Hematopoietic multipotent progenitor cell treated with erythropoietin and hydrocortisone succinate and interleukin-3 and kit ligand, for 8 days (in vitro differentiated cells): ENCODE measurements at regions not wholly inside any gene's neighbourhood (a gene's known extent, or its start where the extent isn't known, plus 50 kb on each side); places are given as distances from the start of the nearest gene placed in this dataset.

Experiments used
- DNase-seq: peaks from one replicate; pipeline ENCODE4 v3.0.0-alpha.2; 2015

DNA sequence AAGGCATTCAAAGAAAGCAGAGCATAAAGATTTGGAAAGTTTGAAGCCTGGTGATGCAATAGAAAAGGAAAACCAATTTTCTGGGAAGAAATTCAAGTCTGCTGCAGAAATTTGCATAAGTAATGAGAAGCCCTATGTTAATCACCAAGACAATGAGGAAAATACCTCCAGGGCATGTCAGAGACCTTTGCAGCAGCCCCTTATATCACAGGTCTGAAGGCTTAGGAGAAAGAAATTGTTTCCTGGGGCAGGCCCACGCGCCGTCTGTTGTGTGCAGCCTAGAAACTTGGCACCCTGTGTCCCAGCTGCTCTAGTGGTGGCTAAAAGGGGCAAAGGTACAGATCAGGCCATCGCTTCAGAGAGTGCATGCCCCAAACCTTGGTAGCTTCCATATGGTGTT, 495.3 kb upstream of the CDH6 start:
- DNase-seq, result no peak

DNA sequence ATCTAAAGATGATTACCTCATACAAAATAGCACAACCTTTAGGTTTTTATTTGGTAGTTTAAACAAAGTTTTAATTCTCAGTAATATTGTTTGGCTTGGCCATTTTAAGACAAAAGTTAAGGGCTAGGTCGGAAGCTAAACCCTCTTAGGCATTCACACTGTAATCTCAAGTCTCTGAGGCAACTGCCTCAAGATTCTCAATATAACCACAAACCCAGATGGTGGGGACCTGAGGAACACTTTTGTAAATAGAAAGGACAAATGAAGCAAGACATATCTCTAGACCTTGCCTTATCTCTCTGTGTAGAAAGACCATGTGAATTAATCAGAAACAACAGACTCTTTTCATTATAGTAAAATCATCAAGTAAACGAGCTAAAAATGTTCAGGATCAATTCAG, 500.2 kb upstream of the CDH6 start:
- DNase-seq, result no peak

DNA sequence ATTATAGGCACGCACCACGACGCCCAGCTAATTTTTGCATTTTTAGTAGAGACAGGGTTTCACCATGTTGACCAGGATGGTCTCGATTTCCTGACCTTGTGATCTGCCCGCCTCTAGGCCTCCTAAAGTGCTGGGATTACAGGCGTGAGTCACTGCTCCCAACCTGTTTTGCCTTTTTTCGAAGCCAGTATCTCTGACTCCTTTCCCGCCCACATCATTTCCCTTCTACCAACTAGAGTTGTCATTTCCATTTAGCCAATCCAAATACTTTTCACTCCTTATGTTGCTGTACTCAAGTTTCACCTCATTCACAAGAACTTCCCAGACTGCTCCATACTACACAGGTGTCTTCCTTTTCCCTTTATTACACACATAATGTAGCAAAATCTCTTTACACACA, 502.6 kb upstream of the CDH6 start:
- DNase-seq, result no peak

DNA sequence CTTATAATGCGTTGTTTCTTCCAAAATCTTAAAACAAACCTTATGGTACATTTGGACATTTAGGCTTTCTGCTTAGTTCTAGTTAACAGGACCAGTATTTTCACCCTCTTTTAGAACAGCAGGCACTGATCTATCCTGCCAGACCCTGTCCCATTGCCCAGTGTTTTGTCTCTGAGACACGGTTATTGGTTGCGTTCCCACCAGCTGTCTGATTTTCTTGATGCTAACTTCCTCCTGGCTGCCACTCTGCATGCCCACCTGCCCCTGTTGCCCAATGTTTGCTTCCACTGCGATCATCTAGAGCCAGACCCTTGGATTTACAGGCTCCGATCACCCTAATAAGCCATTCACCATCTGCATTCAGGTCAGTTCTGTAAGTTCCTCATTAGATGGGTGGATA, 506.0 kb upstream of the CDH6 start:
- DNase-seq, result no peak

DNA sequence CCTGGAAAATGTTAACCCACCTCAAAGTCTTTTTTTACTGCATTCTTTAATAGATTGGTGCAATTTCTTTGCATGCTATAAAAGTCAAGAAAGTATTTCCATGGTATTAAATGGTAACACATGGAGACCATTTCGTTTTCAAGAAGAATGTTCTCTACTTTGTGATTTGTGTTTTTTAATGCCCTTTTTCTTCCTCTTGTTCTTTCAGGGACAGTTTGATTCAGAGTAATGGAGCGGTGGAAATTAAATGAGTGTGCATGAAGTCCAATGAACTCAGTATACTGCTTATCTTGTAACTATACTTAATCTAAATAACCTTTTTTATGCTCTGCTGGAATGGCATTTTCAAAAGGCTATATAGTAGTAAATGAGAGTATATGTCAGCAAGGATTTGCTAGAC, 507.0 kb upstream of the CDH6 start:
- DNase-seq, result no peak

DNA sequence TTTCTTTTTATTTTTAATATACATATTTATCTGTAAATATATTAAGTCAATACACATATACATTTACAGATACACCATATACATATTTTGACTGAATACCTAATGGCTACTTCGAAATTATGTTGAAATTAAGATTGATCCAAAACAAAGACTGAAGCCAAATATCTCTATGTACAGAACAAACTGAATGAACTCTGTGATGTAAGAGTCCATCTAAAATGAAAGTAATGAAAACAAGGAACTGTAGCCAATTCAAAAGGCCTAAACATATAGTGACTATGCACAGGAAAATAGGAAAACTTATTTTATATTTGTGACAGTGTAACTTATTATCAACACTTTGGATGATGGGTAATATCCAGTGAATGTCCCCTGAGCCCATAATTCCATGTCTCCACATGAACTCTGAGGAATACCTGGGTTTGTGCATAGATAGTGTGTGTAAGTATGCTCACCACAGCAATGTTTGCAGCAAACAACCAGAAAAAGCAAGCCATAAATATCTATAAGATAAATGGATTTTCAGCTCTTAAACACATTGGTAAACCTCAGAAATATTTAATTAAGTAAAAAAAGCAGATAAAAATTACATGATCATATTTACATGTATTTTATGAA, 517.2 kb upstream of the CDH6 start:
- no peak for DNase-seq

DNA sequence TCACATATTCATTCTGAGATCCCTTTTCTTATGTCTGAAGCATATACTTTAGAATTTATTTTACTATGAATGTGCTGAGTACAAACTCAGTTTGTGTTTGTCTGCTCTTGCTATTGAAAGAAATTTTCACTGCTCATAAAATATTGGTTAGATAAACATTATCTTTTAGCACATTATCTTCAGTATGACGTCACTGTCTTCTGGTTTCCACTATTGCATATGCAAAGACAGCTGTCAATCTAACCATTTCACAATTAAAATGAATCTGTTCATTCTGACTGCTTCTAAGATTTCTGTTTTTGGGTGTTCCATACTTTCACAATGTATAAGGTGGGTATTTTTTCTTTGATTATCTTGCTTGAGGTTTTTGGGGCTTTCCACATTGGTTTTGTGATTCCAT, 526.2 kb upstream of the CDH6 start:
- no peak for DNase-seq

DNA sequence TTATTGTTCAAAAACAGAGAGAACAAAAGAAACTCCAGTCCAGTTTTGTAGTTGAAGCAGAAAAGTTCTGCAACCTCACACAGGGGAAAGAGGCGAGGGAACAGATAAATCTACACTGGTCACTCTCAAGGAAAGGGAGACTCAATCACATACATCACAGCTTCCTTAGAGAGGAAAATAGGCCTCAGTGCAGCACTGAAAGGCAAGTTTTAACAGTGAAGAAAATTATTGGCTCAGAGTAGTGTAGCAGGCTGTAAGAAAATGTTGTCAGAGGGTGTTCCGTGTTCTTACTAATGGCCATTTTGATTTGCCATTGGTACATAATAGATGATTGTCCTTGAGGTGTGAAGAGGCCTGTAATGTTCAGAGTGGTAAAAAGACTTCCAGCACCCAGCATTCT, 530.0 kb upstream of the CDH6 start:
- DNase-seq, result no peak

DNA sequence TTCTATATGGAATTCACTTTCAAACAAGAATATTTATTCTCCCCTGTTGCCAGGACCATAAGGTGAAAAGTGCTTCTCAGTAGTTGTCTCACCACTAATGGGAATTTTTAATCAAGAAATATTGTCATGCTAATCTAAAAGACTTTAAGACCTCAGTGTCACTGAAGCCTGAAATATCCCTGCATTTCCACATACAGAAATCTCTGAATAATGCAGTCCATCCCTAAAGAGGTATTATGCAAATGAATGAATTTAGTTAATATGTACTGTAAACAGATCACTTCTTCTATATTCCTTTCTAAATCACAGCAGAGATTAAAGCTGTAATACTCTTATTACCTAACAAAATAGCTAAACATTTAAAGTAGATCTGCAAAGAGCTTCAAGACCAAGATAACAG, 531.1 kb upstream of the CDH6 start:
- DNase-seq, result no peak

DNA sequence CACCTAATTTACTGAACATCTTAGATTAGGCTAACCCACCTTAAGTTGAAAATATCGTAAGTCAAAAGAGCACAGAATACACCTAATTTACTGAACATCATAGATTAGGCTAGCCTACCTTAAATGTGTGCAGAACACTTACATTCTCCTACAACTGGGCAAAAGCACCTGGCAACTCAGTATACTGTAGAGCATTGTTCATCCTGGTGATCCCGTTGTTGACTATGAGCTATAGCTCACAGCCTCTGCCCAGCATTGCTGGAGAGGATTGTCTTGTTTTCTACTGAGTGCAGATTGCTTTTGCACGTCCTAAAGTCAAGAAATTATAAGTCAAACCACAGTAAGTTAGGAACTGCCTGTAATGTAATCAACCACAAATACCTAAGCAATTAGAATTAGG, 531.8 kb upstream of the CDH6 start:
- DNase-seq, result no peak

DNA sequence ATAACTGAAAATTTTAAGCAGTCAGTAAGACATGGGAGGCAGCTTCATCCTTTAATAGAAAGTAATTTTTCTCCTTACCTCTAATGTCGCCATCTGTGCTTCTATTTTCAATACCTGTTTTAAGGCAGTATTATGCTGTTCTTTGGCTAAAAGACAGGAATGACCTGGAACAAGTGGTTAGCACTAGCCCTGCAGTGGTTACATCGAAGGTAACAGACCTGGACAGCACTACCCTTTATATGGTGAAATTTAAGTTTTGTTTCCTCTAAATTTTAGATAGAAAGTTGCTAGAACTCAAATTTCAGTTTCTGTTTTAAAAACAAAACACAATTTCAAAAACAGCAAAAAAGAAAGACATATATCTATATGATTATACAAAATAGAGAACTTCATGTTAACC, 534.1 kb upstream of the CDH6 start:
- DNase-seq, result no peak

DNA sequence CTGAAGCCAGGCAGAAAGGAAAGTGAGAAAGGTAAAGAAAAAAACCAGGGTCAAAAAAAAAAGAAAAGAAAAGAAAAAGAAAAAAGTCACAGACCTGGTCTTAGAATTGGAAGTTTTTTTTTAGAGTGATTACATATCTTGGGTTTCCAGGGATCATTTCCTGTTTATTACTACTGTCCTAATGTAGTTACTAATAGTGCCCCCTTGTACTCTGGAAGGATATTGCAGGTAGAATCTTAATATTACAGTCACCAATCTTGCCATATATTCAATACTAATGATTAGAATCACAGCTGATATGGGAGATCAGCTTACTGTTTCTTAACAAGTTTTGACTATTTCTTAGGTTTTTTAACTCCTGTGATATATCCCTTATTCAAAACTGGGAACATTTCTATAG, 543.2 kb upstream of the CDH6 start:
- DNase-seq, result no peak

DNA sequence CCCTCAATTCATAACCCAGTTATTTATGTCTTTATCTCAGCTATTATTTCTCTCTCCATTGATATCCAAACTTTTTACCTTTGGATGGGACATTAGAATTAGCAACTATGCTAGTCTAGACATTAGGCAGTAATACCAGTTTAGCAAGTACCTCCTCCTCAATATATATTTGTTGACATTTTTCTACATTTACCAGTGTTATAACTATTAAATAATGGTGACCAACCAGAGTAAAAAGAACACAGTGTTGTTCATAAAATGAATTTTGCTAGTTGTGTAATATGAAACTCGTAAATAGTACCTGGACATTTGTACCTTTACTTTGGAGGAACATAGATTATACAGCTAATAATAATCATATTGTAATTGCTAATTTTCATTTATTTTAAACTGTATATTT, 554.6 kb upstream of the CDH6 start:
- no peak for DNase-seq

DNA sequence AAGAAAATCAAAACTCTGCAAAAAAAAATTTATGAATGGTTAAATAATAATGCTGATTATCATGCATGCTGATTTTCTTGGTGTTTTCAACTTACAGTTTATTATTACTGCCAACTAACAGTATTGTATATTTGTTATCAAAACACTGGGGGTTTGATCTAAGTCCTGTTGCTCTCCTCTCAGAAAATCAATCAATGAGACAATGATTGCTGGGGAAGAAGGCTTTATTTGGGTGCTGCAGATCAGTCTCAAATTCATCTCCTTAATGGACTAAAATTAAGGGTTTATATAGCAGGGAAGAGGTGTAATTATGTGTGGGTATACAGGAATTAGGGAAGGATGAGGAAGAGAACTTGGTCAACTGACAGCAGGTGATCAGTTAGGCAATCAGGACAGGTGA, 565.5 kb upstream of the CDH6 start:
- DNase-seq, result no peak

DNA sequence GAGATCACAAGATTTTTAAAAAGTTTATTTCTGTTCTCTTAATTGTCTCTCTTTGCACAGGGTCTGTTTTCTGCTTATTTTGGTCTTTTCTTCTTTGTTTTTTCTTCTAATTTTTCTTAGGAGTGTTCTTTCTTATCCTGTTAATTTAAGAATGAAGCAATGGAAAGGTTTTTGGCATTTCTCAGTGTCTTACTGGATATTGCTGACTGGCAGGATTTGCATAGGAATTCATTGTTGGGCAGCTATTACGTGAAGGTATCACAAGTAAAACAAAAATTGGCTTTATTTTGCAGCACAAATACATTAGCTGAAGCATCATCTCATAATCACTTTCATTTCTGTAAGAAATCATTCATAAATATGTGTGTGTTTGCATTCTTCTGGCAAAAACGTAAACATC, 566.9 kb upstream of the CDH6 start:
- no peak for DNase-seq

DNA sequence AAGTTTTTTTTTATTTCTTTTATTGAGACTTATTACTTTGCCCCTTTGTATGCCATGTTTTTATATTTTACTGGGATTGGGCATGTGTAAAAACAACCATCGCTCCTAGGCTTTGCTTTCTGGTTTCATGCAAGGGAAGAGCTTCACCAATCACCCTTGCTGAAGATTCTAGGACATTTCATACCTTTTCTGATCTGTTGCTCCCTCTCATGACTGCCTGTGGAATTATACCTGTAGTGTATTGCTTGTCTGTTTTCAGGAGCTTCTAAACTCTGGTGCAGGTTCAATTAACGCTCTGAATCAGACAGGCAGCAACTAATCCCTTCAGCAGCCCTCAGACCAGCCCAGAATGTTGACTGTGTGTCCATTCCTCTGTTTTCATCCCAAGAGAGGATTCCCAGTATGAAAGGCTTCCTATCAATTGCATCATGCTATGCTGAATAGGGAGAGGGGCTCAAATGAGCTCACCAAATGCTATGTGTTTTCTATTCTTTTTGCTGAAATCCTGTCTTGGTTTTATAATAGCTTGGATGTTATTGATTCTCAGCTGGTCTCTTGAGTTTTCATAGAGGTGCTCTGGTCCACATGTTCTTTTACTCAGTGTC, 572.9 kb upstream of the CDH6 start:
- DNase-seq, result no peak

DNA sequence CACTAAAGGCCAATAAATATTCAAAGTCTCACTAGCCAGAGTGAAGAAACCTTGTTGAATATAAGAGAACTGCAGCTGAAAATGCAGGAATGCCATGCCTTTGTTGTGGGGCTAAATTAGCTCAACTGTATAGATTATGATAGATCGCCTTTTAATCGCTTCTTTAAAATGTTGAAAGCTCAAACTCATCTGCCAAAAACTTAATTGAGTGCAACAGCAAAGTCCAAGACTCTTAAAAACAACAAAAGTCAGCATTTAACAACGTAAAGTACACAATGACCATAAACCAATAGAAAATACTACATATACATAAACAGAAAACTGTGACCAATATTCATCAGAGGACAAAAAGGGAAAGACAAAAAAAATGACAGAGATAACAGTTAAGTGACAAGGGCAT, 585.0 kb upstream of the CDH6 start:
- DNase-seq, result no peak

DNA sequence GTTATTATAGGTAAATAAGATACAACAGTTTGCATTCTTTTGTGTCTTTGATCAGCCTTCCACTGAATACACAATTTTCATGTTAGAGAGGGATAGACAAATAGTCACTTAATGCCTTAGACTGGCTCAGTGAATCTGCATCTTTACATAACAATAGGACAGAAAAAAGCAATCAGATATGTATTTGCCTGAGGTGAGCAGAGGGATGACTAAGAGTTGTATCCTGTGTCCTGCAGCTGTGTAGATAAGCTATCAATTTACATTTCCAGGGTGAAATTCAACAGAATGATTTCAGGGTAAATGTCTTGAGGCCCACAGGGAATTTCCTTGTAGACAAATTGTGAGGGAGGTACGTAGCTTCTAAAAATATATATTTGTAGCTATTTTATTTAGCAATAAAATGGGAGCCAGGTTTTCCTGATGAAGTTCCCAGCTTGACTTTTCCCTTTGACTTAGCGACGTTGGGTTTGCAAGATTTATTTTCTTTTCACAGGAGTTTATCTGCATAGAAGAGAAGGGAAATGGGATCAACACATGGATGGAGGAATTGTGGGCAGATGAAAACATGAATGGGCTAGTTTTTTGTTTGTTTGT, 586.1 kb upstream of the CDH6 start:
- no peak for DNase-seq

DNA sequence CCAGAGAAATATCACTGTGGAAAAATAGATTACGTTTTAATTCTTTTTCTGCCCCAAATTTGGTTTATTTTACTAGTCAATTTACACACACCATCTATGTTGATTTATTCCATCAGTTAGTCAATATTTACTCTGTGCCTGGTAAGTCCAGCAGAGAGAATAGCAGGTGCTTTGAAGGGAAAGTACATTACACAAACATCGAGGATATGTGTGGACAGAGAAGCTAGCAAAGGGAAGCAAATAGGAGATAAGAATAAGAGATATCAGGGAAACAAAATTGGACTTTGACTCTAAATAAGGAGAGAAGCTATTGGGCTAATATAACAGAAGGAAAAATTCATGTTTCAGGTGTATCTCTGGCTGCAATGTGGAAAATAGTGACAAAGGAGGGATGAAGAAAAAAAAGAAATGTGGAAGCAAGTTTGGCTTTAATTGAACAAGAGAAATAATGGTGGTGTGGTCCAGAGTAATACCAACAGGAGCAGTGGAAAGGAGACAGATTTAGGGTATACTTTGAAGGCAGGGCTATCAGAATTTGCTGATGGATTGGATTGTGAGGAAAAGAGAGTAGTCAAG, 587.7 kb upstream of the CDH6 start:
- DNase-seq, result no peak

DNA sequence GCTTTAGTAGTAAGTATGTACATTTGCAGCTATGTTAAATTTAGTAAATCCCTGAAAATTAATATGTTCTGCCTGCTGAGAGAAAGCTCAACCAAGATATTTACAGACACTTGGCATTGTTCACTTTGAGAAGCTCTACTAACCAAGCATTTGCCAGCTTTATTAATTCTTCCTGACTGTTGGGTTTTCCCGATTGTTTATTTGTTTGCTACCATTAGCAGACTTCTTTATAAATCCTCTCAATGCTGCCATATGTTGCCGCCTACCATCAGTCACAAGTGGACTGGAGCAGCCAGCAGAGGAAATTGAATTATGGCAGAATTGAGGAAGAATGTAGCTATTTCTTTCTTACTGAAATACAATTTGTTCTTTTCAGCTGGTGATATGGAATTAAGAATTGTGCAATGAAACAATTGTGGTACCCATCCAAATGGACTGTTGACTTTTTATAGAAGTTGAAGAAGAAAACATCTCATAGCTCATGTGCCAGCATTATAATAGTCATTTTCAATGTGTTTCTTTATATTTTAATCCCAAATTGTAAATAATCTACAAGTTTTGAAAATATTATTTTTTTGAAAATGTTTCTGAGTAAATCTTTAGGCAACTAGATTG, 588.7 kb upstream of the CDH6 start:
- DNase-seq, result no peak

DNA sequence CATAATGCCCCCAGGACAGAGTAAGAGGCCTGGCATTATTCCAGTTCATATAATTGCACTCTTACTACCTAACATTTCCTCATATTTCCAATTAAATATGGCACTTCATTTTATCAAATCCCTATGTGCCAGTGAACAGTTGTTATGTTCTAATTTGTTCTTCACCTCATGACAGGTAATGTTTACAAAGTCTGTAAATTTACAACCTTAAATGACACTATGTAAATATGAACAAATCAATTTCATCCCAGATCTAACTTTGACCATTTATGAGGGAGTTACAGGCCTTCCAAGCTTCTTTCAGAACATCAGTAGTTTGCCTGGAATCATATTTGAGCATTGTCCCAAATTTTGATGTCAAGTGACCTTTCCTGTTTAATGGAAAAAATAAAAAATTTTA, 592.6 kb upstream of the CDH6 start:
- DNase-seq, result no peak

DNA sequence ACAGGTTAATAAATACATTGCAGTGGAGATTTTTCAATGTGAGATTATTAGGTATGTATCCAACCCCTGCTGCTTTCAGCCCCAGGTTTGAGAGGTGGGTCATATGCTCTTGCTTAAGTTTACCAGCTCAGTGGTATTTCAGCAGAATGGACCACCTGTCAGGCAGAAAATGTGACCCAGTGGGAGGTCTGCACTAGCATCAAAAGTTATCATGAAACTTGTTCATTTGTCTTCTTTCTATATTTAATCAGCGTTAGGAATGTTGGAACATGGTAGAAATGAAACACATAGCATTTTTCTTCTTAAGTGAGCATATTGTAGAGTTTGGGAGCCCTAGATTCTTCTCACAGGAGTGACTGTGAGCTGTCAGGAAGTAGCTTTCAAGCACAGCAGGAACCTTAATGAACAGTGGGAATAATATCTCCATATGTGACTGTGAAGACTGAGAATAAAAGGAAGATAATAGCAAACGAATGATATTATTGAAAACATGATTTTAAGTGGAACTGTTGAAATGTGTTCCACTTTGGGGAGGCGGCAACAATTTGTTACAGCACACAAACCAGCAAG, 596.9 kb upstream of the CDH6 start:
- no peak for DNase-seq

DNA sequence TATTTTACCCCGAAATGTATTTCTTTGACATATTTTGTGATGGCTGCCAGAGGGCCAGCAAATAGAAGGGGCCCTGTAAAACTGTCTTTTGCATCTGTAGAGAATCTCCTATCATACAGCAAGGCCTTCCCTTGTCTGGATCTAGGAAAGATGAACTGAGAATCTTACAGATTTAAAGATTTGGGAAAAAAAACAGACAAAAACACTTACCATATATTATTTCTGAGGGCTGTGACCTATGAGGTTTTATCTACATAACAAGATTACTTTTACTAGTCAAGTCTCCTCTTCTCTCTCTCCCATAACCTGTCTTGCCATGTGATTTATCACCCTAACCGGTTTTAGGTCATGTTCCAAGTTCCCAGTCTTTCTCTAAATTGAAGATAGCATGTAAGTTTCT, 599.2 kb upstream of the CDH6 start:
- no peak for DNase-seq

DNA sequence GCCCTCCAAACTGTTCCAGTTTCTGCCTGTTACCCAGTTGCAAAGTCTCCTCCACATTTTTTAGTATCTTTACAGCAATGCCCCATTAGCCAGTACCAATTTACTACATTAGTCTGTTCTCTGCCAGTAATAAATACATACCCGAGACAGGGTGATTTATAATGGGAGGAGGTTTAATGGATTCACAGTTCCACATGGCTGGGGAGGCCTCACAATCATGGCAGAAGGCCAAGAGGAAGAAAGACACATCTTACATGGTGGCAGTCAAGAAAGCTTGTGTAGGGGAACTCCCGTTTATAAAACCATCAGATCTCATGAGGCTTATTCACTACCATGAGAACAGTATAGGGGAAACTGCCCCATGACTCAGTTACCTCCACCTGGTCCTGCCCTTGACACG, 600.7 kb upstream of the CDH6 start:
- no peak for DNase-seq
